WI38 (cell line): ENCODE measurements at regions not wholly inside any gene's neighbourhood (a gene's known extent, or its start where the extent isn't known, plus 50 kb on each side); places are given as distances from the start of the nearest gene placed in this dataset.

Experiments
- H3K4me3 ChIP-seq: 2 replicates; pipeline ENCODE4 v1.5.1; 2011; ENCODE audit warnings: low read depth, mild to moderate bottlenecking, control low read depth, low read length
- CTCF ChIP-seq: IDR thresholded peaks from 2 replicates; pipeline ENCODE4 v1.5.1; 2012; ENCODE audit warnings: low read depth, mild to moderate bottlenecking, control low read depth, low read length

- TF ChIP-seq CTCF, result no peak
- no peak overlapping the region for H3K4me3 ChIP-seq
These were observed 435.5 kb upstream of the ZNF608 start for GRCh38 chr5:125181955-125182354.

- H3K4me3 ChIP-seq, result no peak overlapping the region
- TF ChIP-seq CTCF, result no peak
These were observed 439.3 kb upstream of the ZNF608 start for GRCh38 chr5:125185740-125186139.

GRCh38 chr5:125186911-125187375, 440.5 kb upstream of the ZNF608 start:
- no peak overlapping the region for H3K4me3 ChIP-seq
- TF ChIP-seq CTCF, result no peak

GRCh38 chr5:125189531-125189941, 443.1 kb upstream of the ZNF608 start:
- no peak overlapping the region for H3K4me3 ChIP-seq
- TF ChIP-seq CTCF, result no peak

GRCh38 chr5:125190232-125191087, 444.0 kb upstream of the ZNF608 start:
- no peak for TF ChIP-seq CTCF
- H3K4me3 ChIP-seq, result no peak overlapping the region

- no peak overlapping the region for H3K4me3 ChIP-seq
- no peak for TF ChIP-seq CTCF
These were observed 448.4 kb upstream of the ZNF608 start for GRCh38 chr5:125194883-125195282.

- H3K4me3 ChIP-seq, result no peak overlapping the region
These were observed 450.2 kb upstream of the ZNF608 start for GRCh38 chr5:125196481-125197111.

More at GRCh38 chr5:125196481-125197111, 450.2 kb upstream of the ZNF608 start:
- no peak for TF ChIP-seq CTCF
